Hippocampal formation (tissue), 2 donors: ENCODE measurements at regions not wholly inside any gene's neighbourhood (a gene's known extent, or its start where the extent isn't known, plus 50 kb on each side); places are given as distances from the start of the nearest gene placed in this dataset.

Source experiments
- DNase-seq, 2 donors: peaks; one replicate each; lab custom pipeline; 2025; lab: John Stamatoyannopoulos, UW

DNA sequence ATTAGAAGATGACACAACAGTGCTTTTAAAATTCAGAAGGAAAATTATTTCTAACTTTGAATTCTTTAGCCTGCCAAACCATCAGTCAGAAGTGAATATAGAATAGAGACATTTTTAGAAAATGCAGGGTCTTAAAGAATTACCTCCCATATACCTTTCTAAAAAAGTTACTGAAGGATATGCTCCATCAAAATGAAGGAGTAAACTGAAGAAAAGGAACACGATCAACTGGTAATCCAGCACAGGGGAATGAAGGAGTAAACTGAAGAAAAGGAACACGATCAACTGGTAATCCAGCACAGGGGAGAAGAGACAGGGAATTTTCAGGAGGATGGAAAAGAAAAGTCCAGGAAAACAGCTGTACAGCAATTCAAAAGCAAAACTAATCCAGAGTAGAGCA, 75.4 kb upstream of the LDLRAD3 start:
- no peak for DNase-seq

DNA sequence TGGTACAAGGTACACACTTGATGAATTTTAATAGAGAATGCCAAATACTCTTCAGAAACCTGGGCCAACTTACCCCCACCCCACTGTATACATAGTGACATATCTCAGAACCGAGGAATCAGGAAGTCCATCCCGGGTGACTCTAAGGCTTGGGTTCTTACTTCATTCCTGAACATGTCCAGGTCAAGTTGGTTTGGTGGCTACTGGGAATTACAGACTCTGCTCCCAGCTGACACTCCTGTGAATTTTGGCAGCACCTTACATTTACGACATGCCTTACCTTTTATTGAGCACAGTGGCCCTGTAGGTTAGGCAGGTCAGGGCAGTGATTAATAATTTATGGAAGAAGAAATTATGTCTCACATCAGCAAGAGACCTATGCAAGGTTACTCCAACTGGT, 70.1 kb upstream of the LDLRAD3 start:
- no peak for DNase-seq

DNA sequence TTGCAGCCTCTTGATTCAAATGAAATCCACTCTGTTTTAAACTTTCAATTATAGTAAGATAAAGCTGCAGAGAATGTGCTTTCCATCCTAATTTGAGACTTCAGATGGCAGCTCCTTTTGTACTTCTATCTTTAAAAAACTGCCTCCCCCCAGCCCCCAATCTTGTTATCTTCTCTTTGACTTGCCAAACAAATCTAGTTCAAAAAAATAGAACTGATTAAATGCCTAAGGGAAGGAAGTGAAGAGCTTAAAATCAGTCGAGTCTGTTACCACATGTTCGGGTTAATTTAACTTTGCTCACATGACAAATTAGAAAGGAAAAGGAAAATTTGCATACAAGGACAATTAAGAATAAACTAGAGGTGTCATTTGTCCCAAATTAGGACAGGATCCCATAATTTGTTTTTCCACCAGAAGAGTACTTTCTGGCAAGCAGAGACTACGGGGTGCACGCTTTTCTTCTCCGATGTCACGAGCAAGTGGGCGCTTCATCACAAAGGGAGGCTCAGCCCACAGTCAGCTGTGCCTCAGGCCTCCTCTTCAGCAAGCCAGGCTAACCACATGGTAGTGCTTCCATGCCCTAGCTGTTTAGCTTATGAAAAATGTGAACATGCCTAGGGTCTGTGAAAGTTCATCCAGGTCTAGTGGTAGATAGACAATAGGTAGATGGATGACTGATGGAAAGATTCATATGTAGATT, 69.0 kb upstream of the LDLRAD3 start:
- peak in 1 of 2 donors; percentile 21 for DNase-seq

DNA sequence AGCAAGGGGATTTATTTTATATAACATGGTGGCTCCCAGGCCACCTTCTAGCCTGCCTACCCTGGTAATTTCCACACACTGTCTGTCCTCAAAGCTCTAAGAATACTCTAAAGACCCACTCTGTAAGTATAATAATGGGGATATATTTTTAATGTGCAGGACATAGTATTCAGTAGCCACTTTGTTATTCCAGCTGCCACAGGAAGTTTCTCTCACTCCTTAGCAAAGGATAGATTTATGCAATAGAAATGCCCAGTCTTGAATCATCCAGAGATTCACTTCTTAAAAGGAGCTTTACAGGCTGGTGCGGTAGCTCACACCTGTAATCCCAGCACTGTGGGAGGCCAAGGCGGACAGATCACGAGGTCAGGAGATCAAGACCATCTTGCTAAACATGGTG, 68.4 kb upstream of the LDLRAD3 start:
- no peak for DNase-seq

GRCh38 chr11:35876786-35877185, 67.1 kb upstream of the LDLRAD3 start:
- DNase-seq = no peak

- DNase-seq = no peak
Observed at GRCh38 chr11:35878741-35879140, 65.1 kb upstream of the LDLRAD3 start.

GRCh38 chr11:35879361-35879760, 64.5 kb upstream of the LDLRAD3 start:
- no peak for DNase-seq

- no peak for DNase-seq
Observed at GRCh38 chr11:35886759-35887158, 57.1 kb upstream of the LDLRAD3 start.

DNA sequence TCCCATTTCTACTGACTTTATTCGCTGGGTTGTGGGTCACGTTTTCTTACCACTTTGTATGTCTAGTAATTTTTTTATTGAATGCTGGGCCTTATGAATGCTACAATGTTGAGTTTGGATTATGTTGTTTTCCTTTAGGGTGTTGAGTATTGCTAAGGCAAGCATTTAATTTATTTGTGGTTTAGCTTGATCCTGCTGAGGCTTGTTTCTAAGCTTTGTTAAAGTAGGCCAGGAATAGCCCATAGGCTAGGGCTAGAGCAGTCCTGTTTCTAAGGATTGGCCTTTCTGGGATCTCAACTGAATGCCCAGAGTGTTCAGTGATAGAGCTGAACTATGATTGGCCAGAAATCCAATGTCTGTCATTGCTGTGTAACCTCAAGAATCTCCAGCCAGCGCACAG, 56.1 kb upstream of the LDLRAD3 start:
- no peak for DNase-seq

GRCh38 chr11:35888961-35889360, 54.9 kb upstream of the LDLRAD3 start:
- no peak for DNase-seq

GRCh38 chr11:35891096-35891495, 52.8 kb upstream of the LDLRAD3 start:
- DNase-seq = no peak

DNA sequence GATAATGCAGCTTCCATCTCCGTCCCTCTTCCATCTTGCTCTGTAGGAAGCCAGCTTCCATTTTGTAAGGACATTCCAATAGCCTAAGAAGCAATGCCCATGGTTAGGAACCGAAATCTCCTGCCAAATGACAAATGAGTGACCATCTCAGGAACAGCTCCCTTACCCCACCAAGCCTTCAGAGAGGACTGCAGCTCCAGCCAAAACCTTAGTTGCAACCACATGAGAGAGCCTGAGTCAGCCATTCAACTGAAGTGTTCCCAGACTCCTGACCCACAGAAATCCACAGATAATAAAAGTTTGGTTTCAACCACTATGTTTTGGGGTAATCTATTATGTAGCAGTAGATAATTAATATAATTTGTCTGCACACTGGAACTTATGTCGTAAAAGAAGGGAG, 51.7 kb upstream of the LDLRAD3 start:
- no peak for DNase-seq

DNA sequence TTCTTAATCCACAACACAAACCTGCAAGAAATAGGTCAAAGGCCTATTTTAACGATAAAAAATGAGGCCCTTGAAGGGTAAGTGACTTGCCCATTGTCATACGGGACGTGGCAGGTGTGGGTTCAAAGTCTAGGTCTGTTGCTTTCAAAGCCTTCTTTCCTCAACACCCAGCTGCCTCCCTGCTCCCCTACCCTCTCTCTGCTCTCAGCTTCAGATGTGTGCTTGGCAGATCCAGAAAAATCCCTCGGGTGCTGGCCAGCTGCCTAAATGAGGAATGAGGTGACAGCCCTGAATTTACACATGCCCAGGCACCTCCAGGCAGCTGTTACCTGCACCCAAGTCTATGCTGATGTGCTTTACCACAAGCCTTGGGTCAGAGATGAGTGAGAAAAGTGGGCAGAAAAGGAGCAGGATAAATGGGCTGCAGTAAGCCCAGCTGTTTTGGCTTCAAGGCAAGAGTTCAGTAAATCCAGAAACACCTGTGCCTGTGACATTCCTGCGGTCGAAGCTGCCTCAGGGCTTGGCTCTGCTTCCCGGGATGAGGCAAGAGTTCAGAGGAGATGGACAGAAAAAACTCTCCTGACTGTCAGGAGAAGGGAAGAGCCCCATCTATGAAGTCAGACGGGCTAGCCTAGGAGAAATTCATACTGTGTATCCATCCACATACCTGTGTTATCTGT, 49.9 kb upstream of the LDLRAD3 start:
- no peak for DNase-seq
